T-helper 1 cell treated with Interleukin-12 subunit alpha and Interleukin-12 subunit beta and Interleukin-4 antibody, amounts not matched to agents 30 ng/mL and 1 ng/mL, for 36 hours (primary cell): ENCODE measurements at regions not wholly inside any gene's neighbourhood (a gene's known extent, or its start where the extent isn't known, plus 50 kb on each side); places are given as distances from the start of the nearest gene placed in this dataset.

Experiments used
- intact Hi-C: fragments of 100-400 bp; cut with micrococcal nuclease; formaldehyde crosslinking; loops from one replicate; pipeline ENCODE4 v1.15.1; 2024

- intact Hi-C loops = no loop called here
Measured at GRCh38 chr6:50102676-50103075, 52.9 kb upstream of the DEFB112 start.

GRCh38 chr6:50110587-50110986 lies 60.9 kb upstream of the DEFB112 start:
- intact Hi-C loops = no loop called here

- intact Hi-C loops = no loop called here
Measured at GRCh38 chr6:50112981-50113857, 63.5 kb upstream of the DEFB112 start.

- intact Hi-C loops = no loop called here
Measured at GRCh38 chr6:50116390-50116789, 66.7 kb upstream of the DEFB112 start.

GRCh38 chr6:50116797-50117542 lies 67.2 kb upstream of the DEFB112 start:
- intact Hi-C loops = no loop called here

GRCh38 chr6:50120300-50120699 lies 70.6 kb upstream of the DEFB112 start:
- intact Hi-C loops = no loop called here

- intact Hi-C loops = no loop called here
Measured at GRCh38 chr6:50123688-50124087, 74.0 kb upstream of the DEFB112 start.

GRCh38 chr6:50124572-50124971 lies 74.8 kb upstream of the DEFB112 start:
- intact Hi-C loops = no loop called here

GRCh38 chr6:50128420-50129005 lies 78.8 kb upstream of the DEFB112 start:
- intact Hi-C loops = loop anchor here (1.0 to 2.0 kb wide), 3 partner anchors 474 to 1892 kb away; no protein-coding TSS in a partner anchor

GRCh38 chr6:50135968-50136367 lies 86.2 kb upstream of the DEFB112 start:
- intact Hi-C loops = loop anchor here (5.0 kb wide), 1 partner anchor 451 kb away; no protein-coding TSS in a partner anchor

GRCh38 chr6:50141100-50141499 lies 91.4 kb upstream of the DEFB112 start:
- intact Hi-C loops = no loop called here

- intact Hi-C loops = no loop called here
Measured at GRCh38 chr6:50143011-50143719, 93.4 kb upstream of the DEFB112 start.

- intact Hi-C loops = no loop called here
Measured at GRCh38 chr6:50145125-50145524, 95.4 kb upstream of the DEFB112 start.

- intact Hi-C loops = no loop called here
Measured at GRCh38 chr6:50147371-50147770, 97.6 kb upstream of the DEFB112 start.

- intact Hi-C loops = no loop called here
Measured at GRCh38 chr6:50180646-50181045, 130.9 kb upstream of the DEFB112 start.

- intact Hi-C loops = no loop called here
Measured at GRCh38 chr6:50185006-50185405, 135.3 kb upstream of the DEFB112 start.

GRCh38 chr6:50187351-50187921 lies 137.7 kb upstream of the DEFB112 start:
- intact Hi-C loops = no loop called here

GRCh38 chr6:50198245-50198644 lies 148.5 kb upstream of the DEFB112 start:
- intact Hi-C loops = no loop called here

- intact Hi-C loops = no loop called here
Measured at GRCh38 chr6:50202766-50203165, 153.0 kb upstream of the DEFB112 start.

- intact Hi-C loops = no loop called here
Measured at GRCh38 chr6:50211582-50211981, 161.9 kb upstream of the DEFB112 start.

- intact Hi-C loops = no loop called here
Measured at GRCh38 chr6:50213146-50213545, 163.4 kb upstream of the DEFB112 start.
